Neural progenitor cell (in vitro differentiated cells): ENCODE measurements at regions not wholly inside any gene's neighbourhood (a gene's known extent, or its start where the extent isn't known, plus 50 kb on each side); places are given as distances from the start of the nearest gene placed in this dataset.

Source experiments
- DNase-seq: peaks from one replicate; pipeline ENCODE4 v3.0.0-alpha.2; 2016; ENCODE audit warnings: low spot score
- H2AFZ ChIP-seq: fragments of 200-600 bp; sonication (generic); replicated peaks from 2 replicates; pipeline ENCODE4 v1.6.1; 2016; ENCODE audit warnings: antibody characterized with exemption
- H3F3A ChIP-seq: fragments of 200-600 bp; sonication (generic); 2 replicates; pipeline ENCODE4 v1.6.1; 2016; ENCODE audit warnings: antibody characterized with exemption, low read depth
- H3K27ac ChIP-seq: fragments of 200-600 bp; sonication (generic); 2 replicates; pipeline ENCODE4 v1.5.1; 2016; ENCODE audit warnings: mild to moderate bottlenecking
- H3K27me3 ChIP-seq: fragments of 200-600 bp; sonication (generic); 2 replicates; pipeline ENCODE4 v1.6.1; 2016; ENCODE audit warnings: mild to moderate bottlenecking, moderate library complexity
- H3K36me3 ChIP-seq: fragments of 200-600 bp; sonication (generic); 2 replicates; pipeline ENCODE4 v1.5.1; 2016
- H3K4me1 ChIP-seq: fragments of 200-600 bp; sonication (generic); 2 replicates; pipeline ENCODE4 v1.6.1; 2016; ENCODE audit warnings: mixed run types
- H3K4me2 ChIP-seq: fragments of 200-600 bp; sonication (generic); 2 replicates; pipeline ENCODE4 v1.6.1; 2016
- H3K4me3 ChIP-seq: fragments of 200-600 bp; sonication (generic); 2 replicates; pipeline ENCODE4 v1.5.1; 2016
- H3K79me2 ChIP-seq: fragments of 200-600 bp; sonication (generic); 2 replicates; pipeline ENCODE4 v1.6.1; 2016; ENCODE audit warnings: low read depth
- H3K9ac ChIP-seq: fragments of 200-600 bp; sonication (generic); 2 replicates; pipeline ENCODE4 v1.6.1; 2016
- H3K9me3 ChIP-seq: fragments of 200-600 bp; sonication (generic); 2 replicates; pipeline ENCODE4 v1.5.1; 2016; ENCODE audit warnings: low read depth
- H4K20me1 ChIP-seq: fragments of 200-600 bp; sonication (generic); 2 replicates; pipeline ENCODE4 v1.6.1; 2016; ENCODE audit warnings: low read depth
- H3K27ac Mint-ChIP-seq: 3 replicates; pipeline ENCODE4 v1.8.0; 2021; ENCODE audit warnings: mixed read lengths
- H3K27me3 Mint-ChIP-seq: 2 replicates; pipeline ENCODE4 v1.8.0; 2022; ENCODE audit warnings: low read depth, mild to moderate bottlenecking, inconsistent platforms, moderate library complexity, mixed read lengths; ENCODE audit not compliant: insufficient read depth
- H3K36me3 Mint-ChIP-seq: 3 replicates; pipeline ENCODE4 v1.8.0; 2021; ENCODE audit warnings: mixed read lengths
- H3K4me1 Mint-ChIP-seq: 3 replicates; pipeline ENCODE4 v1.8.0; 2021; ENCODE audit warnings: mixed read lengths
- H3K4me3 Mint-ChIP-seq: 3 replicates; pipeline ENCODE4 v1.8.0; 2021; ENCODE audit warnings: mild to moderate bottlenecking, moderate library complexity, mixed read lengths
- H3K9me3 Mint-ChIP-seq: 3 replicates; pipeline ENCODE4 v1.8.0; 2020; ENCODE audit warnings: mixed read lengths
- EZH2 ChIP-seq: fragments of 200-600 bp; sonication (generic); IDR thresholded peaks from 2 replicates; pipeline ENCODE4 v1.6.1; 2017; ENCODE audit warnings: antibody characterized with exemption, mild to moderate bottlenecking, moderate library complexity
- EZH2phosphoT487 ChIP-seq: fragments of 200-600 bp; sonication (generic); IDR thresholded peaks from 2 replicates; pipeline ENCODE4 v1.6.1; 2017; ENCODE audit warnings: antibody characterized with exemption
- TF ChIP-seq, protein P1 (sequence below): fragments of 200-600 bp; sonication (generic); IDR thresholded peaks from 2 replicates; pipeline ENCODE4 v1.5.1; 2017; ENCODE audit warnings: antibody characterized with exemption, mild to moderate bottlenecking

DNA sequence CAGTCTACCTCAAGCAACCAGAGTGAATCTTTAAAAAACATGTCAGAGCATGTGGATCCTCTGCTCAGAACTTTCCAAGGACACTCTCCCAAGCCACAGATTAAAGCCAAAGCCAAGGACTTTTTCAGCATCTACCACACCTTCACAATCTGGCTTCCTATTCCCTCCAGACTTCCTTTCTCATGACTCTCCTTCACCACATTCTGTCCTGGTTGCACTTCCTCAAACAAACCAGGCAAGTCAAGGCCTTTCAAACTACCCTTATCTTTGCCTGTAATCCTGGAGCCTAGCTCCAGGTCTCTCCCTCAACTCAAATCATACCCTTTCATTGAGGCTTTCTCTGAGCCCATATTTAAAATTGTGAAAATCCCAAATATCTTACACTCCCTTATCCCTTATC lies 191.6 kb upstream of the GALNTL6 start:
- H3K4me3 ChIP-seq = no peak overlapping the region
- no peak overlapping the region for H3K4me3 Mint-ChIP-seq

DNA sequence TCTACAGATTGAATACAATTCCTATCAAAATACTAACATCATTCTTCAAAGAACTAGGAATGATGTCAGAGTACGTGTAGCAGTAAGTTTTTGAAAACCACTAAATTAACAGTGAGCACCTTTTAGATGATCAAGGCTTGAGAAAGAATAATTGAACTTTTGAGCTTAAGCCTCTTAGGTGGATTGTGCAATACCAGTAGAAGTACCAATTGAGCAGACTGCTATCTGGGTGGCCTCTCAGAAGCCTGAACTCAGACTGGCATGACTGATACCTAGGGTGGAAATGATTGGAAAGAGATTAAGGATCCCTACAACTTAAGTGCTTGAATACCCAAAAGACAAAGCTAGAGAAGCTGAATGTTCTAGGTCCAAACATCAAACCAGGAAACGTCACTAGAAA lies 200.3 kb upstream of the GALNTL6 start:
- H2AFZ ChIP-seq = no peak overlapping the region
- H3K9ac ChIP-seq = no peak overlapping the region
- Mint-ChIP-seq H3K27me3 (no peaks in the 10 kb centered on the region), H3K4me3 (no peak overlapping the region), H3K9me3 (no peaks in the 10 kb centered on the region), H3K27ac (no peak overlapping the region), H3K36me3 (no peaks in the 10 kb centered on the region), H3K4me1 (no peaks in the 10 kb centered on the region)
- TF ChIP-seq EZH2phosphoT487 = no peak
- no peak for TF ChIP-seq EZH2
- TF ChIP-seq, protein P1, sequence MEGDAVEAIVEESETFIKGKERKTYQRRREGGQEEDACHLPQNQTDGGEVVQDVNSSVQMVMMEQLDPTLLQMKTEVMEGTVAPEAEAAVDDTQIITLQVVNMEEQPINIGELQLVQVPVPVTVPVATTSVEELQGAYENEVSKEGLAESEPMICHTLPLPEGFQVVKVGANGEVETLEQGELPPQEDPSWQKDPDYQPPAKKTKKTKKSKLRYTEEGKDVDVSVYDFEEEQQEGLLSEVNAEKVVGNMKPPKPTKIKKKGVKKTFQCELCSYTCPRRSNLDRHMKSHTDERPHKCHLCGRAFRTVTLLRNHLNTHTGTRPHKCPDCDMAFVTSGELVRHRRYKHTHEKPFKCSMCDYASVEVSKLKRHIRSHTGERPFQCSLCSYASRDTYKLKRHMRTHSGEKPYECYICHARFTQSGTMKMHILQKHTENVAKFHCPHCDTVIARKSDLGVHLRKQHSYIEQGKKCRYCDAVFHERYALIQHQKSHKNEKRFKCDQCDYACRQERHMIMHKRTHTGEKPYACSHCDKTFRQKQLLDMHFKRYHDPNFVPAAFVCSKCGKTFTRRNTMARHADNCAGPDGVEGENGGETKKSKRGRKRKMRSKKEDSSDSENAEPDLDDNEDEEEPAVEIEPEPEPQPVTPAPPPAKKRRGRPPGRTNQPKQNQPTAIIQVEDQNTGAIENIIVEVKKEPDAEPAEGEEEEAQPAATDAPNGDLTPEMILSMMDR = no peak
- peak; percentile 11 for DNase-seq
- no peaks in the 10 kb centered on the region for H3K4me1 ChIP-seq
- no peaks in the 10 kb centered on the region for H3K79me2 ChIP-seq
- H3K36me3 ChIP-seq = no peaks in the 10 kb centered on the region
- no peak overlapping the region for H3K4me3 ChIP-seq
- no peak overlapping the region for H3K27ac ChIP-seq
- H3K4me2 ChIP-seq = no peak overlapping the region
- H3K27me3 ChIP-seq = no peaks in the 10 kb centered on the region
- H4K20me1 ChIP-seq = no peaks in the 10 kb centered on the region
- no peaks in the 10 kb centered on the region for H3F3A ChIP-seq
- no peaks in the 10 kb centered on the region for H3K9me3 ChIP-seq

More for the DNA sequence above, 191.6 kb upstream of the GALNTL6 start:
- Mint-ChIP-seq H3K36me3 (no peaks in the 10 kb centered on the region), H3K9me3 (no peaks in the 10 kb centered on the region), H3K27ac (no peak overlapping the region), H3K27me3 (peaks cover 2% of the 10 kb centered on the region), H3K4me1 (no peaks in the 10 kb centered on the region)
- Histone ChIP-seq H3F3A (no peaks in the 10 kb centered on the region), H3K27me3 (no peaks in the 10 kb centered on the region), H3K9ac (no peak overlapping the region), H2AFZ (no peak overlapping the region), H3K27ac (no peak overlapping the region), H3K79me2 (no peaks in the 10 kb centered on the region), H3K9me3 (no peaks in the 10 kb centered on the region), H3K4me1 (no peaks in the 10 kb centered on the region), H3K4me2 (no peak overlapping the region), H3K36me3 (no peaks in the 10 kb centered on the region), H4K20me1 (no peaks in the 10 kb centered on the region)
- TF ChIP-seq, protein P1 = no peak
- TF ChIP-seq EZH2 (no peak), EZH2phosphoT487 (no peak)
- DNase-seq = no peak

DNA sequence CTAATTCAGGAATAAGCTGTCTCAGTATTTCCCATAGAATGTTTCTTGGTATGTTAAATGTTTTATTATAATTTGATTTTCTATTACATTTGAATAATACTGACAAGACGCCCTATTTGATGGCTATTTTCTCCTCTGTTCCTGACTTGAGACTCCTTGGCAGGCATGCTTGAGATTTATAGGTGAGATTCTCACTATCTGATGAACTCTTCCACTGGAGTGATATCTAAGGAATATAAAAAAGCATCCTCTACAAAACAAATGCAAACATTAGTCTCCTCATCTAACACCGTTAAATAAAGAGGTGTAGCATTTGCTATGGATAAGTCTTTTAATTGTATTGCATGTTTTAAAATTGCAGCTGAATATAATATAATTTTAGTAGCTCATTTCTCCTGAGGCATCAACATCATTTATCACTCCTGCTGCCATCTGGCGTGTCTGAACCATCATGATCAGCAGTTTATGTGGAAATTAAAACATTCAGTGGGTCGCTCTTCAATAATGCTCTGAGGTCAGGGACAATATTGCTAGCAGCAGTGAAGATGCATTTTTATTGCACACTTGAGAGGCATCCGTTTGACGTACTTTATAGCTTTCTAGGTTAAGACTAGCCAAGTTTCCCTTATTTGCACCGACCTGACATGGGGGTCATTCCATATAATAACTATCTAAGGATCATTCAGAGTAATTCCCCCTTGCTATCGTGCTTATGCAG lies 210.4 kb upstream of the GALNTL6 start:
- H3K36me3 Mint-ChIP-seq = no peaks in the 10 kb centered on the region
- peaks cover 5% of the 10 kb centered on the region for H3K9me3 Mint-ChIP-seq
- H2AFZ ChIP-seq = no peak overlapping the region
- H3K9ac ChIP-seq = no peak overlapping the region
- no peak overlapping the region for H3K4me2 ChIP-seq
- no peak overlapping the region for H3K4me3 ChIP-seq
- TF ChIP-seq EZH2phosphoT487 (no peak), EZH2 (no peak)
- TF ChIP-seq, protein P1 = no peak
- no peaks in the 10 kb centered on the region for H4K20me1 ChIP-seq
- no peak overlapping the region for H3K4me3 Mint-ChIP-seq
- H3K36me3 ChIP-seq = no peaks in the 10 kb centered on the region
- no peak for DNase-seq
- no peaks in the 10 kb centered on the region for H3K27me3 ChIP-seq
- no peak overlapping the region for H3K27ac Mint-ChIP-seq
- H3K27ac ChIP-seq = no peak overlapping the region
- H3K9me3 ChIP-seq = no peaks in the 10 kb centered on the region
- H3K79me2 ChIP-seq = no peaks in the 10 kb centered on the region
- peaks cover 2% of the 10 kb centered on the region for H3K27me3 Mint-ChIP-seq
- H3F3A ChIP-seq = no peaks in the 10 kb centered on the region
- H3K4me1 Mint-ChIP-seq = no peaks in the 10 kb centered on the region
- H3K4me1 ChIP-seq = no peaks in the 10 kb centered on the region
